SU-DHL-6 (cell line): ENCODE measurements at regions not wholly inside any gene's neighbourhood (a gene's known extent, or its start where the extent isn't known, plus 50 kb on each side); places are given as distances from the start of the nearest gene placed in this dataset.

Source experiments
- EZH2phosphoT487 ChIP-seq: fragments of 200-600 bp; sonication (generic), shearing (Covaris generic); conservative IDR thresholded peaks from 2 replicates; pipeline ENCODE4 v1.6.1; 2018; ENCODE audit warnings: mild to moderate bottlenecking, antibody characterized with exemption, low read length, moderate library complexity, mixed read lengths
- TF ChIP-seq, protein P1 (sequence below): fragments of 200-600 bp; sonication (generic); IDR thresholded peaks from one replicate; pipeline ENCODE4 v1.5.1; 2017; ENCODE audit warnings: antibody characterized with exemption, mild to moderate bottlenecking, low read length, moderate library complexity; ENCODE audit not compliant: insufficient read depth, poor library complexity, severe bottlenecking

- TF ChIP-seq, protein P1, sequence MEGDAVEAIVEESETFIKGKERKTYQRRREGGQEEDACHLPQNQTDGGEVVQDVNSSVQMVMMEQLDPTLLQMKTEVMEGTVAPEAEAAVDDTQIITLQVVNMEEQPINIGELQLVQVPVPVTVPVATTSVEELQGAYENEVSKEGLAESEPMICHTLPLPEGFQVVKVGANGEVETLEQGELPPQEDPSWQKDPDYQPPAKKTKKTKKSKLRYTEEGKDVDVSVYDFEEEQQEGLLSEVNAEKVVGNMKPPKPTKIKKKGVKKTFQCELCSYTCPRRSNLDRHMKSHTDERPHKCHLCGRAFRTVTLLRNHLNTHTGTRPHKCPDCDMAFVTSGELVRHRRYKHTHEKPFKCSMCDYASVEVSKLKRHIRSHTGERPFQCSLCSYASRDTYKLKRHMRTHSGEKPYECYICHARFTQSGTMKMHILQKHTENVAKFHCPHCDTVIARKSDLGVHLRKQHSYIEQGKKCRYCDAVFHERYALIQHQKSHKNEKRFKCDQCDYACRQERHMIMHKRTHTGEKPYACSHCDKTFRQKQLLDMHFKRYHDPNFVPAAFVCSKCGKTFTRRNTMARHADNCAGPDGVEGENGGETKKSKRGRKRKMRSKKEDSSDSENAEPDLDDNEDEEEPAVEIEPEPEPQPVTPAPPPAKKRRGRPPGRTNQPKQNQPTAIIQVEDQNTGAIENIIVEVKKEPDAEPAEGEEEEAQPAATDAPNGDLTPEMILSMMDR = no peak
- TF ChIP-seq EZH2phosphoT487 = no peak
These were observed 374.3 kb downstream of the EFNB2 start for GRCh38 chr13:106161146-106161545.
